ENCODE measurements at regions not wholly inside any gene's neighbourhood (a gene's known extent, or its start where the extent isn't known, plus 50 kb on each side); places are given as distances from the start of the nearest gene placed in this dataset.

GRCh38 chr3:22986958-22987357, 216.2 kb upstream of the UBE2E2 start:
- TF ChIP-seq EZH2 (IDR thresholded peaks at IDR 0.05) = no peak
- no peak for TF ChIP-seq POLR2AphosphoS5 (IDR thresholded peaks at IDR 0.05; ENCODE audit: borderline replicate concordance, low read depth, low read length)
- TF ChIP-seq FOXP2 (optimal IDR thresholded peaks at IDR 0.05; ENCODE audit: control extremely low read depth, extremely low read length, insufficient read depth) = no peak

GRCh38 chr3:22988566-22988965, 214.6 kb upstream of the UBE2E2 start:
- TF ChIP-seq EZH2 (IDR thresholded peaks at IDR 0.05) = no peak
- TF ChIP-seq POLR2AphosphoS5 (IDR thresholded peaks at IDR 0.05; ENCODE audit: borderline replicate concordance, low read depth, low read length) = no peak
- TF ChIP-seq FOXP2 (optimal IDR thresholded peaks at IDR 0.05; ENCODE audit: control extremely low read depth, extremely low read length, insufficient read depth) = no peak
- Histone ChIP-seq H3K27ac (no peak overlapping the region), H3K4me3 (no peak overlapping the region), H3K9ac (ENCODE audit: insufficient read length) (no peak overlapping the region), H3K9me3 (ENCODE audit: low read depth, low read length) (no peaks in the 10 kb centered on the region), H3K36me3 (ENCODE audit: insufficient read depth, low read length) (no peaks in the 10 kb centered on the region)
- no peak for DNase-seq (ENCODE audit: low read depth, low spot score)

More at GRCh38 chr3:22986958-22987357, 216.2 kb upstream of the UBE2E2 start:
- no peaks in the 10 kb centered on the region for H3K36me3 ChIP-seq (ENCODE audit: insufficient read depth, low read length)
- no peaks in the 10 kb centered on the region for H3K9me3 ChIP-seq (ENCODE audit: low read depth, low read length)
- no peak overlapping the region for H3K4me3 ChIP-seq
- DNase-seq (ENCODE audit: low read depth, low spot score) = no peak
- H3K9ac ChIP-seq (ENCODE audit: insufficient read length) = no peak overlapping the region
- no peak overlapping the region for H3K27ac ChIP-seq

GRCh38 chr3:22989716-22990115, 213.4 kb upstream of the UBE2E2 start:
- H3K9me3 ChIP-seq (ENCODE audit: low read depth, low read length) = no peaks in the 10 kb centered on the region
- no peak overlapping the region for H3K4me3 ChIP-seq
- TF ChIP-seq EZH2 (IDR thresholded peaks at IDR 0.05) (no peak), POLR2AphosphoS5 (IDR thresholded peaks at IDR 0.05; ENCODE audit: borderline replicate concordance, low read depth, low read length) (no peak), FOXP2 (optimal IDR thresholded peaks at IDR 0.05; ENCODE audit: control extremely low read depth, extremely low read length, insufficient read depth) (no peak)
- no peaks in the 10 kb centered on the region for H3K36me3 ChIP-seq (ENCODE audit: insufficient read depth, low read length)
- no peak overlapping the region for H3K9ac ChIP-seq (ENCODE audit: insufficient read length)
- no peak overlapping the region for H3K27ac ChIP-seq
- DNase-seq (ENCODE audit: low read depth, low spot score) = no peak

- no peak overlapping the region for H3K4me3 ChIP-seq
- H3K9ac ChIP-seq (ENCODE audit: insufficient read length) = no peak overlapping the region
- TF ChIP-seq POLR2AphosphoS5 (IDR thresholded peaks at IDR 0.05; ENCODE audit: borderline replicate concordance, low read depth, low read length) (no peak), EZH2 (IDR thresholded peaks at IDR 0.05) (no peak), FOXP2 (optimal IDR thresholded peaks at IDR 0.05; ENCODE audit: control extremely low read depth, extremely low read length, insufficient read depth) (no peak)
- DNase-seq (ENCODE audit: low read depth, low spot score) = no peak
- no peaks in the 10 kb centered on the region for H3K36me3 ChIP-seq (ENCODE audit: insufficient read depth, low read length)
- H3K27ac ChIP-seq = no peak overlapping the region
- no peaks in the 10 kb centered on the region for H3K9me3 ChIP-seq (ENCODE audit: low read depth, low read length)
Measured at GRCh38 chr3:22990291-22991200, 212.6 kb upstream of the UBE2E2 start.

- H3K9ac ChIP-seq (ENCODE audit: insufficient read length) = no peak overlapping the region
- no peak overlapping the region for H3K4me3 ChIP-seq
- H3K9me3 ChIP-seq (ENCODE audit: low read depth, low read length) = no peaks in the 10 kb centered on the region
- no peaks in the 10 kb centered on the region for H3K36me3 ChIP-seq (ENCODE audit: insufficient read depth, low read length)
- no peak for TF ChIP-seq POLR2AphosphoS5 (IDR thresholded peaks at IDR 0.05; ENCODE audit: borderline replicate concordance, low read depth, low read length)
- TF ChIP-seq EZH2 (IDR thresholded peaks at IDR 0.05) = no peak
- TF ChIP-seq FOXP2 (optimal IDR thresholded peaks at IDR 0.05; ENCODE audit: control extremely low read depth, extremely low read length, insufficient read depth) = no peak
- DNase-seq (ENCODE audit: low read depth, low spot score) = no peak
- H3K27ac ChIP-seq = no peak overlapping the region
Measured at GRCh38 chr3:22994781-22995180, 208.3 kb upstream of the UBE2E2 start.

- no peak overlapping the region for H3K9ac ChIP-seq (ENCODE audit: insufficient read length)
- DNase-seq (ENCODE audit: low read depth, low spot score) = no peak
- H3K4me3 ChIP-seq = no peak overlapping the region
- TF ChIP-seq FOXP2 (optimal IDR thresholded peaks at IDR 0.05; ENCODE audit: control extremely low read depth, extremely low read length, insufficient read depth) (no peak), EZH2 (IDR thresholded peaks at IDR 0.05) (no peak), POLR2AphosphoS5 (IDR thresholded peaks at IDR 0.05; ENCODE audit: borderline replicate concordance, low read depth, low read length) (no peak)
- no peaks in the 10 kb centered on the region for H3K36me3 ChIP-seq (ENCODE audit: insufficient read depth, low read length)
- H3K9me3 ChIP-seq (ENCODE audit: low read depth, low read length) = no peaks in the 10 kb centered on the region
- no peak overlapping the region for H3K27ac ChIP-seq
Measured at GRCh38 chr3:22996920-22997571, 206.1 kb upstream of the UBE2E2 start.

- DNase-seq (ENCODE audit: low read depth, low spot score) = no peak
- TF ChIP-seq EZH2 (IDR thresholded peaks at IDR 0.05) (no peak), POLR2AphosphoS5 (IDR thresholded peaks at IDR 0.05; ENCODE audit: borderline replicate concordance, low read depth, low read length) (no peak), FOXP2 (optimal IDR thresholded peaks at IDR 0.05; ENCODE audit: control extremely low read depth, extremely low read length, insufficient read depth) (no peak)
- Histone ChIP-seq H3K9me3 (ENCODE audit: low read depth, low read length) (no peaks in the 10 kb centered on the region), H3K27ac (no peak overlapping the region), H3K4me3 (no peak overlapping the region), H3K36me3 (ENCODE audit: insufficient read depth, low read length) (no peaks in the 10 kb centered on the region), H3K9ac (ENCODE audit: insufficient read length) (no peak overlapping the region)
Measured at GRCh38 chr3:23000371-23000770, 202.8 kb upstream of the UBE2E2 start.

GRCh38 chr3:23002151-23002550, 201.0 kb upstream of the UBE2E2 start:
- no peak overlapping the region for H3K9ac ChIP-seq (ENCODE audit: insufficient read length)
- no peak overlapping the region for H3K27ac ChIP-seq
- no peak overlapping the region for H3K4me3 ChIP-seq
- TF ChIP-seq POLR2AphosphoS5 (IDR thresholded peaks at IDR 0.05; ENCODE audit: borderline replicate concordance, low read depth, low read length) = no peak
- no peaks in the 10 kb centered on the region for H3K36me3 ChIP-seq (ENCODE audit: insufficient read depth, low read length)
- no peak for DNase-seq (ENCODE audit: low read depth, low spot score)
- no peaks in the 10 kb centered on the region for H3K9me3 ChIP-seq (ENCODE audit: low read depth, low read length)

Measured in SK-N-MC (cell line).